HEK293T (cell line): ENCODE measurements at regions not wholly inside any gene's neighbourhood (a gene's known extent, or its start where the extent isn't known, plus 50 kb on each side); places are given as distances from the start of the nearest gene placed in this dataset.
"Not testable (repeated sequence)": the region's sequence is repeated elsewhere in the genome, so short reads cannot be mapped to it uniquely, and the experiment has no call there.

Source experiments
- CTCF ChIA-PET: fragments of 350-600 bp; formaldehyde crosslinking; extraction: SDS; loops from one replicate; lab custom pipeline; 2021; ENCODE audit warnings: antibody characterized with exemption, inconsistent platforms; lab: Yijun Ruan, JAX
- POLR2A ChIA-PET: fragments of 350-600 bp; formaldehyde crosslinking; extraction: SDS; loops from one replicate; lab custom pipeline; 2020; ENCODE audit warnings: antibody characterized with exemption, inconsistent platforms; lab: Yijun Ruan, JAX
- DNase-seq: peaks from one replicate; pipeline ENCODE4 v3.0.0; 2012; ENCODE audit warnings: mixed read lengths; ENCODE audit errors: extremely low spot score
- ARNT ChIP-seq: fragments of 450-650 bp; IDR thresholded peaks from 2 replicates; pipeline ENCODE4 v1.6.1; 2017; ENCODE audit warnings: mild to moderate bottlenecking
- BHLHE40 ChIP-seq: fragments of 450-650 bp; IDR thresholded peaks from 2 replicates; pipeline ENCODE4 v1.6.1; 2016; ENCODE audit warnings: mild to moderate bottlenecking, moderate library complexity, borderline replicate concordance
- CTBP1 ChIP-seq: fragments of 450-650 bp; IDR thresholded peaks from 2 replicates; pipeline ENCODE4 v1.6.1; 2016; ENCODE audit warnings: borderline replicate concordance
- ELF4 ChIP-seq: fragments of 450-650 bp; IDR thresholded peaks from 2 replicates; pipeline ENCODE4 v1.6.1; 2017; ENCODE audit warnings: antibody characterized with exemption
- FOXA1 ChIP-seq: fragments of 450-650 bp; IDR thresholded peaks from 2 replicates; pipeline ENCODE4 v1.6.1; 2016; ENCODE audit warnings: mild to moderate bottlenecking
- FOXK2 ChIP-seq: fragments of 450-650 bp; IDR thresholded peaks from 2 replicates; pipeline ENCODE4 v1.6.1; 2016; ENCODE audit warnings: mild to moderate bottlenecking
- FOXM1 ChIP-seq: fragments of 450-650 bp; IDR thresholded peaks from 2 replicates; pipeline ENCODE4 v1.6.1; 2017; ENCODE audit warnings: mild to moderate bottlenecking, borderline replicate concordance
- HDGF ChIP-seq: fragments of 450-650 bp; IDR thresholded peaks from 2 replicates; pipeline ENCODE4 v1.6.1; 2017; ENCODE audit warnings: antibody characterized with exemption, borderline replicate concordance
- L3MBTL2 ChIP-seq: fragments of 450-650 bp; conservative IDR thresholded peaks from 2 replicates; pipeline ENCODE4 v1.6.1; 2016; ENCODE audit warnings: mild to moderate bottlenecking
- LEF1 ChIP-seq: fragments of 450-650 bp; IDR thresholded peaks from 2 replicates; pipeline ENCODE4 v1.6.1; 2017; ENCODE audit warnings: mild to moderate bottlenecking, borderline replicate concordance
- NFRKB ChIP-seq: fragments of 450-650 bp; IDR thresholded peaks from 2 replicates; pipeline ENCODE4 v1.6.1; 2016; ENCODE audit warnings: mild to moderate bottlenecking, moderate library complexity
- SP1 ChIP-seq: fragments of 450-650 bp; IDR thresholded peaks from 2 replicates; pipeline ENCODE4 v1.6.1; 2017
- SUZ12 ChIP-seq: fragments of 450-650 bp; IDR thresholded peaks from 2 replicates; pipeline ENCODE4 v1.6.1; 2016; ENCODE audit warnings: mild to moderate bottlenecking
- TARDBP ChIP-seq: fragments of 450-650 bp; IDR thresholded peaks from 2 replicates; pipeline ENCODE4 v1.6.1; 2016
- ZNF384 ChIP-seq: fragments of 450-650 bp; IDR thresholded peaks from 2 replicates; pipeline ENCODE4 v1.6.1; 2016
- TF ChIP-seq, protein P1 (sequence below): fragments of 450-650 bp; IDR thresholded peaks from 2 replicates; pipeline ENCODE4 v1.6.1; 2016

DNA sequence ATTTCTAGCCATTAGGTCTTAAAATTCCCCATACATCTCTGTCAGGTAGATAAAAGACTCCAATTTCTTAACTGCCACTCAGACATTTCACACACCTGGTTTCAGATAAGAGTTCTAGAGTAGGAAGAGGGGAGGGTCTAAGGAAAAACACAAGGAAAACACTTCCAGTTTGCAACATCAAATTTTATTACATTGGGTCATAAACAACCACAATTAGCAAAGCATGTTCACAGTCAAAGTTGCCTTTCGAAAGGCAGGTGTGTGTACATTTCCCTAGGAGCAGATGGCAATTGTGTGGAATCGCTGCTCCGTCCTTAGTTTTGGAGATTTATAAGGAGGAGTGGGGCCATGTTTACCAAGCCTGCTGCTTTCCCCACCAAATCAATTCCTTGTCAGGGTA lies 120.8 kb downstream of the DMRT2 start:
- TF ChIP-seq BHLHE40: no peak
- no peak for TF ChIP-seq CTBP1
- no peak for TF ChIP-seq HDGF
- DNase-seq: no peak
- ChIA-PET CTCF (no interaction called here), POLR2A (no interaction called here)

DNA sequence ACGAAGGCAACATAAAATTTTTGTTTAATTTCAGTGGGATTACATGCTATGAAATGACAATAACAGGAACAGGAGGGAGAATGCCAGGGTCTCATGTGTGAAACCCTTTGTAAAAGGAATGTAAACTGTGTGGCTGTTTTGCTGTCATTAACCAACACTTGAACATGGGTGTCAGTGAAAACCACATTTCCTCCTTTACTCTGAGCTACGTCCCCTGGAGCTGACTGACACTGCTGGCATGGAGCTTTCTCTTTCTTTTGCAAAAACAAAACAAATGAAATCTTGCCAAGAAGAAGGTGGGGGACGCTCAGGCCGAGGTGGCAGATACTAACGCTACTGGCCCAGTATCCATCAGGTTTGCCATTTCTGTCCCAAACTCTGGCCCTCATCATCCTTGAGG lies 121.4 kb downstream of the DMRT2 start:
- POLR2A ChIA-PET: no interaction called here
- CTCF ChIA-PET: no interaction called here
- no peak for TF ChIP-seq BHLHE40
- no peak for TF ChIP-seq SP1
- DNase-seq: no peak

DNA sequence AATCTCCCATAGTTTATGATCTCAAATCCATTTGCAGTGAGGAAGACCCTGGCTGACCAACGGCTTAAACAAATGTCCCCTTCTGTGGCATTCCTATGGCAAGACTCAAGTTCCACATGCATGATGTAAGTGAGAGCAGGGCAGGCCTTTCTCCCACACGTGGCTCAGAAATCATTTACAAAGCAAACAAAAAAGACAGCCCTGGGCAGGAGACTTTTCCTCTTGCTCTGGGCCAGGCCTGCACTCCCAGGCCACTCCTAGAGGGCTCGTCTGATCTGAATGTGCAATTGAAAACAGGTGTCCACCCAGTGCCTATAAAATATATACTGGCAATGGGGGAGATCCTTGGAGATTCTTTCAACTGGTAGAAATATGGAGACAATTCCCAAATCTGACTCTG lies 123.1 kb downstream of the DMRT2 start:
- ChIA-PET CTCF (no interaction called here), POLR2A (no interaction called here)
- no peak for DNase-seq
- no peak for TF ChIP-seq FOXM1
- TF ChIP-seq, protein P1, sequence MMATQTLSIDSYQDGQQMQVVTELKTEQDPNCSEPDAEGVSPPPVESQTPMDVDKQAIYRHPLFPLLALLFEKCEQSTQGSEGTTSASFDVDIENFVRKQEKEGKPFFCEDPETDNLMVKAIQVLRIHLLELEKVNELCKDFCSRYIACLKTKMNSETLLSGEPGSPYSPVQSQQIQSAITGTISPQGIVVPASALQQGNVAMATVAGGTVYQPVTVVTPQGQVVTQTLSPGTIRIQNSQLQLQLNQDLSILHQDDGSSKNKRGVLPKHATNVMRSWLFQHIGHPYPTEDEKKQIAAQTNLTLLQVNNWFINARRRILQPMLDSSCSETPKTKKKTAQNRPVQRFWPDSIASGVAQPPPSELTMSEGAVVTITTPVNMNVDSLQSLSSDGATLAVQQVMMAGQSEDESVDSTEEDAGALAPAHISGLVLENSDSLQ: no peak

DNA sequence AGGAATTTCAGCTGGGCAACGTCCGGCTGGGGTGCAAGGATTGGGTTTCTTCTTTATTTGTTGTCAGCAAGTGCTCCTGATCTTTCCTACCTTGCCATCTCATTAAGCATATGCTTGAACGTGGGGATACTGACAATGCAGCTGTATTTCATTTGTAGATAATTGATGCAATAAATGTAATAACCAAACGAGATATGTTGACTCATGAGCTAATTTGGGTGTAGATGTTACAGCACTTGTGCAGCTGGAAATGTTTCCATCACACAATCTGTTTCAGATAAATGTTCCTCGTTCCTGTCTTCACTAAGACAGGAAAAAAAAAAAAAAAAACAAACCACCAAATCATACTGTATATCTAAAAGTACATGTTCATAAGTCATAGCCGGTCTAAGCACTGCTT lies 123.8 kb downstream of the DMRT2 start:
- CTCF ChIA-PET: no interaction called here

DNA sequence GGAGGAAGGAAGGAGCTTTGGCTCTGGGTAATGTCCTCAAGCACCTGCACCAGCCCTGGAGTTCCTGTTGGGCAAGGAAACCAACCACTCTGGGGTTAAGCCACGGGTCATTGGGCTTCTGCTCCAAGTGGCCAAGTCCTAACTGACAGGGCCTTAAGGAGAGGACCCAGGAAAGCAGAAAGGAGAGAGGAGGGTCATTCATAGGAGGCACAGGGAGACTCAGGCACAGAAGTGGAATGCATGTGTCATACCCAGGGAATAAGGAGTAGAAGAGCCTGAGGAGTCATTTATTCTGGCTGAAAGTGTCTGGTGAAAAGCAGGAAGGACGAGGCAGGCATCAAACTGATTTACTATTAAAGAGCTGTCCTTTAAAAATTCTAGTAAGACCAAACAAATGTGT lies 129.2 kb downstream of the DMRT2 start:
- POLR2A ChIA-PET: no interaction called here
- TF ChIP-seq FOXK2 (no peak), FOXA1 (no peak), FOXM1 (no peak), ARNT (no peak), SP1 (no peak), CTBP1 (no peak), HDGF (no peak), SUZ12 (no peak), NFRKB (no peak), ELF4 (no peak), TARDBP (no peak), BHLHE40 (no peak), ZNF384 (no peak)
- CTCF ChIA-PET: no interaction called here
- DNase-seq: no peak

More for the DNA sequence above, 123.8 kb downstream of the DMRT2 start:
- no peak for DNase-seq
- POLR2A ChIA-PET: no interaction called here
- TF ChIP-seq FOXM1 (no peak), L3MBTL2 (no peak), NFRKB (no peak), SUZ12 (no peak), ELF4 (no peak), BHLHE40 (no peak), CTBP1 (no peak), LEF1 (no peak), HDGF (no peak), FOXA1 (no peak), ZNF384 (no peak), SP1 (no peak), TARDBP (no peak), ARNT (no peak), FOXK2 (no peak)
- TF ChIP-seq, protein P1: no peak

DNA sequence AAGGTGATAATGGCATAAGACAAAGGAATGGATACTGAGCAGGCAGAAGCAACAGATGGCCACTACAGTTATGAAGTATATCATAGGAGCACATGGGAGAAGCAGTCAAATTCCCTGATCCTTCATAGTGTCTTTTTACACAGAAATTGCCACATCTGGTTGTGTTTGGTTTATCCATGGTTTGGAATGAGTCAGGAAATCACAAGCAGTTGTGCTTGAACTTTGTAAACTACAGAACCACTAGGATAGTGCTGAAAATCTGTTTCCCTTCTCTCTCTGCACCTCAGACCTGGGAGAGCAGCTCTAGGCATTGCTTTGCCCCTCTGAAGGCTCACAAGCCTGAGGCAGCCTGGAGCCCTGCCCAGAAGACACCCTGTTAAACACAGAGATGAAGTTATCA lies 134.0 kb downstream of the DMRT2 start:
- DNase-seq: no peak
- CTCF ChIA-PET: no interaction called here
- POLR2A ChIA-PET: no interaction called here
- no peak for TF ChIP-seq HDGF

DNA sequence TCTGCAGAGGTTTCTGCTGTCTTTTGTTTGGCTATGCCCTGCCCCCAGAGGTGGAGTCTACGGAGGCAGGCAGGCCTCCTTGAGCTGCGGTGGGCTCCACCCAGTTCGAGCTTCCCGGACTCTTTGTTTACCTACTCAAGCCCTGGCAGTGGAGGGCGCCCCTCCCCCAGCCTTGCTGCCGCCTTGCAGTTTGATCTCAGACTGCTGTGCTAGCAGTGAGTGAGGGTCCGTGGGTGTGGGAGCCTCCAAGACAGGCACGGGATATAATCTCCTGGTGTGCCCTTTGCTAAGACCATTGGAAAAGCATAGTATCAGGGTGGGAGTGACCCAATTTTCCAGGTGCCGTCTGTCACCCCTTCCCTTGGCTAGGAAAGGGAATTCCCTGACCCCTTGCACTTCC lies 137.0 kb downstream of the DMRT2 start:
- DNase-seq, CTCF ChIA-PET, POLR2A ChIA-PET: not testable (repeated sequence)

DNA sequence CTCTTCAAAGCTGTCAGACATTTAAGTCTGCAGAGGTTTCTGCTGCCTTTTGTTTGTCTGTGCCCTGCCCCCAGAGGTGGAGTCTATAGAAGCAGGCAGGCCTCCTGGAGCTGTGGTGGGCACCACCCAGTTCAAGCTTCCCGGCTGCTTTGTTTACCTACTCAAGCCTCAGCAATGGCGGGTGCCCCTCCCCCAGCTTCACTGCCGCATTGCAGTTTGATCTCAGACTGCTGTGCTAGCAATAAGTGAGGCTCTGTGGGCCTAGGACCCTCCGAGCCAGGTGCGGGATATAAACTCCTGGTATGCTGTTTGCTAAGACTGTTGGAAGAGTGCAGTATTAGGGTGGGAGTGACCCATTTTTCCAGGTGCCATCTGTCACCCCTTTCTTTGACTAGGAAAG lies 145.5 kb downstream of the DMRT2 start:
- POLR2A ChIA-PET, DNase-seq, CTCF ChIA-PET: not testable (repeated sequence)

DNA sequence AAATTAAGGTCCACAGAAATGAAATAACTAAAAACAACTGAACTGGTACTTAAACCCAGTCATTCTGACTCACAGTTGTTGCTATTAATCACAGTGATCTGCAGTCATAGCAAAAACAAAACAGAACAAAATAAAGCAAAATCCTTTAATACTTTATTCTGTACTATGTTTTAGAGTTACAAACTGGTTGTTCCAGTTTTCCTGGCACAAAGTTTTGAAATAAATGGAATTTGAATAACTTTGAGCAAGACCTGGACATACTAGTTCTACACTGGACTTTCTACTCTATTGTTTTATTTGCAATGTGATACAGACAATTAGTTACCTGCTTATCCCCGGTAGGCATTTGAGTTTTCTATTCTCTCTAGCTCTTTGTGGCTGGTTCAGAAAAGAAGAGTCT lies 147.9 kb downstream of the DMRT2 start:
- TF ChIP-seq ELF4: no peak
- TF ChIP-seq BHLHE40: no peak
- TF ChIP-seq LEF1: no peak
- no peak for TF ChIP-seq FOXM1
- TF ChIP-seq NFRKB: no peak
- TF ChIP-seq ARNT: no peak
- TF ChIP-seq HDGF: no peak
- no peak for TF ChIP-seq FOXK2
- TF ChIP-seq SP1: no peak
- TF ChIP-seq, protein P1: no peak
- no peak for TF ChIP-seq SUZ12
- no peak for TF ChIP-seq L3MBTL2
- CTCF ChIA-PET: no interaction called here
- POLR2A ChIA-PET: no interaction called here
- no peak for DNase-seq
